ENCODE measurements at regions not wholly inside any gene's neighbourhood (a gene's known extent, or its start where the extent isn't known, plus 50 kb on each side); places are given as distances from the start of the nearest gene placed in this dataset.

DNA sequence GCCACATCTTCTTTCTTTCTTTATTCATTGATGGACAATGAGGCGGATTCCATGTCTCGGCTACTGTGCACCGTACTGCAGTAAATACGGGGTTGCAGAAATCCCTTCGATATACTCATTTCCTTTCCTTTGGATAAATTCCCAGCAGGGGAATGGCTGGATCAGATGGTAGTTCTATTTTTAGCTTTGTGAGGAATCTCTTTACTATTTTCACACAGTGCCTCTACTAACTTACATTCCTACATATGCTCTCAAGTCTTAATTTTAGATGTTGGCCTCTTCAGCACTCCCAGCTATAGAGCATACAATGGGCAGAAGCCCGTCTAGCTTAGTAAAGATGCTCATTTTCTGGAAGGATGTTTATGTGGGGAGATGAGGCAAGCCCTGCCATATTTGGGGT, 317.4 kb downstream of the ASMT start:
- TF ChIP-seq, protein P1, sequence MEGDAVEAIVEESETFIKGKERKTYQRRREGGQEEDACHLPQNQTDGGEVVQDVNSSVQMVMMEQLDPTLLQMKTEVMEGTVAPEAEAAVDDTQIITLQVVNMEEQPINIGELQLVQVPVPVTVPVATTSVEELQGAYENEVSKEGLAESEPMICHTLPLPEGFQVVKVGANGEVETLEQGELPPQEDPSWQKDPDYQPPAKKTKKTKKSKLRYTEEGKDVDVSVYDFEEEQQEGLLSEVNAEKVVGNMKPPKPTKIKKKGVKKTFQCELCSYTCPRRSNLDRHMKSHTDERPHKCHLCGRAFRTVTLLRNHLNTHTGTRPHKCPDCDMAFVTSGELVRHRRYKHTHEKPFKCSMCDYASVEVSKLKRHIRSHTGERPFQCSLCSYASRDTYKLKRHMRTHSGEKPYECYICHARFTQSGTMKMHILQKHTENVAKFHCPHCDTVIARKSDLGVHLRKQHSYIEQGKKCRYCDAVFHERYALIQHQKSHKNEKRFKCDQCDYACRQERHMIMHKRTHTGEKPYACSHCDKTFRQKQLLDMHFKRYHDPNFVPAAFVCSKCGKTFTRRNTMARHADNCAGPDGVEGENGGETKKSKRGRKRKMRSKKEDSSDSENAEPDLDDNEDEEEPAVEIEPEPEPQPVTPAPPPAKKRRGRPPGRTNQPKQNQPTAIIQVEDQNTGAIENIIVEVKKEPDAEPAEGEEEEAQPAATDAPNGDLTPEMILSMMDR (IDR thresholded peaks at IDR 0.05 in 8 of 11, conservative IDR thresholded peaks at IDR 0.05 in 3 of 11), result no peak
- TF ChIP-seq POLR2AphosphoS5 (IDR thresholded peaks at IDR 0.05) (no peak), POLR2A (IDR thresholded peaks at IDR 0.05) (no peak)
- H3K27me3 ChIP-seq (replicated peaks in 1 of 7), result no peaks in the 10 kb centered on the region
- no peak for DNase-seq
- no peak overlapping the region for H3K4me3 ChIP-seq
- H3K36me3 ChIP-seq, result no peaks in the 10 kb centered on the region
- H3K27ac ChIP-seq, result no peak overlapping the region
- H3K4me1 ChIP-seq, result no peaks in the 10 kb centered on the region
- intact Hi-C loops (cut with DNase I; ENCODE audit: low total_unique reads), result no loop called here
- peaks cover 0 to 2% (median 0%) of the 10 kb centered on the region in 8 donors for H3K9me3 ChIP-seq
- 67 to 95% (median 79%) methylated on average over 6 of the region's 6 CpGs for WGBS, 5 donors

GRCh38 chrX:1933964-1934363, 319.1 kb downstream of the ASMT start:
- no peaks in the 10 kb centered on the region for H3K27me3 ChIP-seq (replicated peaks in 1 of 7)
- no peak overlapping the region for H3K27ac ChIP-seq
- H3K4me1 ChIP-seq, result no peaks in the 10 kb centered on the region
- TF ChIP-seq, protein P1 (IDR thresholded peaks at IDR 0.05 in 8 of 11, conservative IDR thresholded peaks at IDR 0.05 in 3 of 11), result no peak
- TF ChIP-seq POLR2AphosphoS5 (IDR thresholded peaks at IDR 0.05) (no peak), POLR2A (IDR thresholded peaks at IDR 0.05) (no peak)
- H3K36me3 ChIP-seq, result no peaks in the 10 kb centered on the region
- H3K4me3 ChIP-seq, result no peak overlapping the region
- 89 to 95% (median 94%) methylated on average over 9 of the region's 9 CpGs for WGBS, 5 donors
- no peak for DNase-seq
- intact Hi-C loops (cut with DNase I; ENCODE audit: low total_unique reads), result no loop called here
- peaks cover 0 to 15% (median 3%) of the 10 kb centered on the region in 8 donors for H3K9me3 ChIP-seq

DNA sequence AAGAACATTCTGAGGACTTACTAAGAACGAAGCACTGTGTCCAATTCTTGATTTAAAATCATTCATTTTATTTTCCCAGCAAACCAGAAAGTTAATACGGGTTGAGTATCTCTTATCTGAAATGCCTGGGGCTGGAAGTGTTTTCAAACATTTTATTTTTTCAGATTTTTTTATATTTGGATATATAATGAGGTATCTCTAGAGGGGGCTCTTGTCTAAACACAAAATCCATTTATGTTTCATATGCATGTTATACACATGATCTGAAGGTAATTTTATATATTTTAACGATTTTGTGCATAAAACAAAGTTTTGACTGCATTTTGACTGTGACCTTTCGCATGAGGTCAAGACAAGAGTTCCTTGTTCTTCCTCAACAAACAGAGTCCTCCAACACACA, 320.9 kb downstream of the ASMT start:
- Histone ChIP-seq H3K27ac (no peak overlapping the region), H3K27me3 (replicated peaks in 1 of 7) (no peaks in the 10 kb centered on the region), H3K4me3 (no peak overlapping the region), H3K4me1 (no peaks in the 10 kb centered on the region), H3K9me3 (peaks cover 0 to 19% (median 4%) of the 10 kb centered on the region in 8 donors), H3K36me3 (no peaks in the 10 kb centered on the region)
- no peak for DNase-seq
- intact Hi-C loops (cut with DNase I; ENCODE audit: low total_unique reads), result no loop called here
- TF ChIP-seq POLR2A (IDR thresholded peaks at IDR 0.05), result no peak
- TF ChIP-seq, protein P1 (IDR thresholded peaks at IDR 0.05 in 8 of 11, conservative IDR thresholded peaks at IDR 0.05 in 3 of 11), result no peak
- TF ChIP-seq POLR2AphosphoS5 (IDR thresholded peaks at IDR 0.05), result no peak
- 73 to 86% (median 83%) methylated on average over 4 of the region's 4 CpGs for WGBS, 5 donors

DNA sequence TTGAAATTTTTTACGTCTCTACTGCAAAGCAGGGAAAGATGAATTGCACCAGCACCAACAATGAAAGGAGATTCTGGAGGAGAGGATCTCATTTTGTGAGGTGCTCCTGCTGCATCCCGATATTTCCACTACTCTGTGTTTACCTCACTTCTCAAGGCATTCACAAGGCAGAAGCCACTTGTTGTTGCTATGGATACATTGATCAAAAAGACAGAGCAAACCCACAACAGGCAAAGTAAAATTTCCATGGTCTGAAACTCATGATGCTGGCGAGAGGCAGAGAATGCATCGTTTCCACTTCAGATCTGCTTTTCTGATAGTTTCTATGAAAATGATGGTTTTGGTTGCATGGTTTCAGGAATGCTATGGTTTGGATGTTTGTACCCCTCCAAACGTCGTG, 323.3 kb downstream of the ASMT start:
- TF ChIP-seq POLR2A (IDR thresholded peaks at IDR 0.05) (no peak), POLR2AphosphoS5 (IDR thresholded peaks at IDR 0.05) (no peak)
- TF ChIP-seq, protein P1 (IDR thresholded peaks at IDR 0.05 in 8 of 11, conservative IDR thresholded peaks at IDR 0.05 in 3 of 11), result no peak
- 90 to 95% (median 91%) methylated on average over 6 of the region's 6 CpGs for WGBS, 5 donors
- no peaks in the 10 kb centered on the region for H3K4me1 ChIP-seq

More for the DNA sequence above, 323.3 kb downstream of the ASMT start:
- no peak overlapping the region for H3K4me3 ChIP-seq
- no peaks in the 10 kb centered on the region for H3K27me3 ChIP-seq (replicated peaks in 1 of 7)
- intact Hi-C loops (cut with DNase I; ENCODE audit: low total_unique reads), result no loop called here
- H3K36me3 ChIP-seq, result no peaks in the 10 kb centered on the region
- H3K9me3 ChIP-seq, result peaks cover 0 to 19% (median 4%) of the 10 kb centered on the region in 8 donors
- H3K27ac ChIP-seq, result no peak overlapping the region
- no peak for DNase-seq

All from spleen (tissue), 11 donors.